ENCODE measurements at regions not wholly inside any gene's neighbourhood (a gene's known extent, or its start where the extent isn't known, plus 50 kb on each side); places are given as distances from the start of the nearest gene placed in this dataset.

GRCh38 chr10:2631557-2632205 lies 435.7 kb upstream of the PFKP start:
- Histone ChIP-seq H4K8ac (ENCODE audit: low read depth in 2 of 2, low read length in 2 of 2) (no peak overlapping the region), H3K36me3 (ENCODE audit: control insufficient read depth, insufficient read depth, low read length) (no peaks in the 10 kb centered on the region), H3K56ac (ENCODE audit: extremely low read depth, insufficient read depth, low read length) (no peak overlapping the region), H2BK20ac (ENCODE audit: low read depth, low read length) (no peak overlapping the region), H2BK15ac (ENCODE audit: low read depth, low read length) (no peak overlapping the region), H3K4me2 (ENCODE audit: low read depth, low read length) (no peak overlapping the region), H2AK5ac (ENCODE audit: low read depth, low read length) (no peak overlapping the region), H4K20me1 (ENCODE audit: insufficient read depth, low read length) (no peaks in the 10 kb centered on the region), H3K4me3 (ENCODE audit: insufficient read depth, low read depth, low read length) (no peak overlapping the region), H2AK9ac (replicated peaks; ENCODE audit: low read depth, low read length, poor library complexity) (no peak overlapping the region), H3K9me3 (ENCODE audit: control insufficient read depth, insufficient read depth, low read length) (peaks cover 19% of the 10 kb centered on the region), H3K27ac (ENCODE audit: insufficient read depth, low read length) (no peak overlapping the region), H2AFZ (replicated peaks; ENCODE audit: low read length, poor library complexity) (no peak overlapping the region), H3K9me1 (ENCODE audit: insufficient read depth, low read length) (no peaks in the 10 kb centered on the region), H3K4ac (ENCODE audit: low read depth, low read length) (no peak overlapping the region), H3K9ac (ENCODE audit: low read depth, low read length) (no peak overlapping the region), H2BK120ac (ENCODE audit: low read depth, low read length) (no peak overlapping the region), H3K23ac (ENCODE audit: low read depth, low read length) (no peak overlapping the region), H3K79me1 (ENCODE audit: low read depth in 1 of 2, low read length in 2 of 2) (no peaks in the 10 kb centered on the region), H3K14ac (replicated peaks; ENCODE audit: low read depth, low read length) (no peak overlapping the region), H3K4me1 (ENCODE audit: control insufficient read depth, insufficient read depth, low read length) (no peaks in the 10 kb centered on the region), H4K91ac (ENCODE audit: insufficient read depth, low read depth, low read length) (no peak overlapping the region), H3K18ac (ENCODE audit: low read depth, low read length) (no peak overlapping the region), H3K27me3 (ENCODE audit: control insufficient read depth, insufficient read depth, low read length) (no peaks in the 10 kb centered on the region), H2BK5ac (ENCODE audit: low read depth, low read length, poor library complexity, severe bottlenecking) (no peak overlapping the region), H4K5ac (ENCODE audit: low read depth, low read length) (no peak overlapping the region)
- no TSS peak for BruUV-seq (replicated peaks)
- intact Hi-C loops (cut with micrococcal nuclease): no loop called here
- DNase-seq (no peak), ATAC-seq (ENCODE audit: low read depth) (no peak)
- TF ChIP-seq BHLHE40 (IDR thresholded peaks at IDR 0.05; ENCODE audit: low read depth, low read length): no peak
- TF ChIP-seq CEBPB (IDR thresholded peaks at IDR 0.05; ENCODE audit: low read depth, low read length): no peak
- TF ChIP-seq MAZ (IDR thresholded peaks at IDR 0.05; ENCODE audit: borderline replicate concordance, low read depth, low read length): no peak
- TF ChIP-seq NFE2L2 (IDR thresholded peaks at IDR 0.05; ENCODE audit: low read depth, low read length): no peak
- TF ChIP-seq RFX5 (IDR thresholded peaks at IDR 0.05; ENCODE audit: low read depth, low read length): no peak
- dilution Hi-C loops (cut with HindIII; ENCODE audit: low sequenced_read_pairs, unreplicated experiment): no loop called here
- POLR2A ChIA-PET (ENCODE audit: unreplicated experiment): no interaction called here
- CTCF ChIA-PET: no interaction called here
- in situ Hi-C loops (cut with MboI; ENCODE audit: low sequenced_read_pairs): no loop called here
- WGBS, 2 experiments (ENCODE audit: extremely low coverage in 2 of 2, insufficient read length in 1 of 2): 48% methylated on average over 6 of the region's 11 CpGs; no CpG with 5 or more reads in 1 of the 2 experiments
